NCI-H128 (cell line): ENCODE measurements at regions not wholly inside any gene's neighbourhood (a gene's known extent, or its start where the extent isn't known, plus 50 kb on each side); places are given as distances from the start of the nearest gene placed in this dataset.

Source experiments
- DNase-seq: peaks from one replicate; lab custom pipeline; 2025; ENCODE audit not compliant: unreplicated experiment; lab: John Stamatoyannopoulos, UW

DNA sequence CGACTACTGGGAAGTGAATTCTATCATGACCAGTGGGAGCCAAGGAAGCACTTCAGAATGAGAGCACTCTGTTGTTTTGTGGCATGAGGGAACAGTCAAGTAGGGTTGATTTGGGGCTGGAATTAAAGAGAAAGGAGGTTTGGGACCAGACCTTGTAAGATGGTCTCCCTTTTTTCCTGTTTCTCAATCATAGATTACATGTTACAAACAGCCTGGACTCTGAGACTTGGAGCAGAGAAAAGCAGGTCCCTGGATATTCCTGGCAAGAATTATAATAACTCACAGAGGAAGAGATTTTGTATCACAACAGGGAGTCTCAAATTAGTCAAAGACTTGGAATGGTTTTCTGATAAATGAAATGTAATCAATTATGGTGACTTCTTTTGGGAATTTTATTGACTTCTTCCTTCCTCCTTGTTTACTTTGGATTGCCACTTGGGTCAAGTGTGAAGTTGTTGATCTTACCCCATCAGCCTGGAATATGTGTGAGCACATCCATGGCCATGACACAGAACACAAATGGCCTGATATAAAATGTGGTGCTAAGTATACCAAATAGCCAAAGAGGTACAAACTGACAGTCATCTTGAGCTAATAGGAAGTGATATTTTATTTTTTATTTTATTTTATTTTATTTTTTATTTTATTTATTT, 131.0 kb upstream of the OSMR start:
- DNase-seq = no peak

DNA sequence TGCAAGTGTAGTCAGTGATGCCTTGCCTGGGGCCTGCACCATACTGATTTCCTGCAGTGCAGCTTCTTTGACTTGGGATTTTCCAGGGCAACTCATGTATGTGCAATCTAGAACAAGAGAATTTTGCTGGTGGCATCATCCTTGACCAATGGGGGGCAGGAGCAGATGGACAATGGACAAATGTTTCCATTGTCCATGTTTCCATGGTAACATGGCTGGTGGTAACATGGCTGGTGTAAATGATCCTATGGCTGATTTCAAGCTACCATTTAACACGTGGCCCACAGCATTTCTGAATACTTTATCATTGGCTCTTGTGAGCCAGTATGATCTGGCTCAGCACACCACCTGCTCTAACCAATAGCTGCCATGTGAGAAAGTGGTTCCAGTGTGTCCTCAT, 130.1 kb upstream of the OSMR start:
- no peak for DNase-seq

DNA sequence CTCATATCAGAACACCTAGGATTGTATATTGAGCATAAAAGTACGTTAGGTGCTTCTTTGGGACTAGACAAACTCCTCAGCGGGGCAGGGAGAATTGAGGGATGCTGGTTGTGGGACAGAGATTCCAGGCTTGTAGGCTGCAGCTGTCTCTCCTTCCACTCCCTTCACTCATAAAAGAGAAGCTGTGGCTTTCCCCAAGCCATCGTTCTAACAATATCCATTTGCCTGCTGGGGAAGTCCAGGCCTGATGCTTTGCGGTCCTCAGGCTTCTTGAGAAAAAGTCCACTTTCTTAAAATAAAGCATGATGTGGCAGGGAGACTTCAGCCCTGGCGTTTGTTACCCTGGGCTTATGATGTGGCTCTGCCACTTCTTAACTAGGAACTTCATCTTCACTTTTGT, 129.3 kb upstream of the OSMR start:
- no peak for DNase-seq

DNA sequence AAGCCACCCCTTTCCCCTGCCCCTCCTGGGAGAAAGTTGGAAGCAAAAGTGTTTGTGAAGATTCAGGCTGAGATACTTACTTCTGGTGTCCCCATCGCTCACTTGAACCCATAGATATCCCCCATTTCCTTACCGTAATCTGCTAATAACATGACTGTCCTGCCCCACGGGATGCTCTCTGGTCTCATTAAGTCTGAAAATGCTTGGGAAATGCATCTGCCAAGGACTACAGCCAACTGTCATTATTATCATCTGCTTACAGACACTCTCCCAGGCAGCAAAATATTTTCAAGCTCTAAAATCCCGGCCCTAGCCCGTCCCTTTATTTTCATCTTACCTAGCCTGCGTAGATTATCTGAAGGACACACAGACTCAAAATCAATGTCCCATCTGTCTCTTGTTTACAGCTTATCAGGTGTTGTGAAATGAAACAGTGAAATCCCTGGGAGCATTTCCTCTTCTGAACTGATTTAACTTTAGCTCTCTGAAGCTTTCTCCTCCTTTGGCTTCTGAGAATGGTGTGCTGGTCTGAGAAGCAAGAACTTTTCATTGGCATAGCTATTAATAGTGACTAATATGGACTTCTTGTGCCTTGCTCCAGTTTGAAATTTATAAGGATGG, 126.9 kb upstream of the OSMR start:
- DNase-seq = no peak

DNA sequence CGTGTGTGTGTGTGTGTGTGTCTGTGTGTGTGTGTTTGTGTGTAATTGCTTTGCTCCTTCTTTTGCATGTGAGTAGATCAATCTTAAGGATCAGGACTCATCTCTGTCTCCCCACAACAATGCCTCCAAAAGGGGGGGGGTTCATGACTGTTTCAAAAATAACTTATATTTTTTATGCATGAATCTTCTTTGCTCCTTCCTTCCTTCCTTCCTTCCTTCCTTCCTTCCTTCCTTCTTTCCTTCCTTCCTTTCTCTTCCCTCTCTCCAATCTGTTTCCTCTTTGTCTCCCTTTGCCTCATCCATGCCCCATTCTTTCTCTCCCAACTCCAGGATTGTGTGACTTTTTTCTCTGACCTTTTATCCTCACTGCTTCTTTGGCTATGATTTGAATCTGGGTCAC, 126.4 kb upstream of the OSMR start:
- no peak for DNase-seq

DNA sequence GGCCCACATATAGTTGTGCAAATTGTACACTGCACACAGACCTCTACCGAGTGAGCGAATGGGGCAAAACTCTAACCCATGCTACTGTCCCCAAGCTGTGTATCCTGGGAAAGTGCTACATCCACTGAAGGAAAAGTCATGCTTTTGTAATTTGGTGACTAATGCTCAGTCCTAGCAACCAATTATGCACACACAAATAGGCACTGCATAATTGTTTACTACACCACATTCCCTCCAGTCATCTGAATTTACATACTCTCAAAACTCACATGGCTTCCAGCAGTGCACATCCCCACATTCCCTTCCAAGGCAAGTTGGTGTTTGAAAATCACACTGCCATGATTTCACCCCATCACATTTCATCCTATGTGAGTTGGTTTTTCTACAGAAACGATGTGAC, 125.9 kb upstream of the OSMR start:
- no peak for DNase-seq

DNA sequence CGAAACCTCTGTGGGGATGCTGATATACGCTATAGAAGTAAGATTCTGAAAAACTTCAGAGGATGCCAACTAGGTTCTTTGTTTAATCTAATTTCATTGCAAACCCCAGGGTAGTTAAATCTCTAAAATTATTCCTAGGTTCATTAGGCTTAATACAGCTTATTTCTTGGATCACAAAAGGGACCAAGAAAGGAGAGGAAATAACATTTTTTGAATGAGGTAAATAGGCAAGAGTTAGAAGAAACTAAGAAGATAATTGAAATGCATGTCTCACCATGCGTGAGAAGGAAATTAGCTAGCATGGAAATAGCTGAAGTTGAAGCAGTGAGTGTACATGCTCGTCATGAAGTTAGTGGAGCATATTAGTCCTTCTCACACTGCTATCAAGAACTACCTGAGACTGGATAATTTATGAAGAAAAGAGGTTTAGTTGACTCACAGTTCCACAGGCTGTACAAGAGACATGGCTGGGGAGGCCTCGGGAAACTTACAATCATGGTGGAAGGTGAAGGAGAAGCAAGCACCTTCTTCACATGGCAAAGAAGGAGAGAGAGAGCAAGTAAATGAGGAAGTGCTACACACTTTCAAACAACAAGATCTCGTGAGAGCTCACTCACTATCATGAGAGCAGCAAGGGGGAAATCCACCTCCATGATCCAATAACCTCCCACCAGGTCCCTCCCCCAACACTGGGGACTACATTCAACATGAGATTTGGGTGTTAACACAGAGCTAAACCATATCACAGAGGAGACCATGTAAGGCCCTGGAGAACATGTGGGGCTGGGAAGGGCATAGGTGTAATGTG, 125.1 kb upstream of the OSMR start:
- DNase-seq = no peak

DNA sequence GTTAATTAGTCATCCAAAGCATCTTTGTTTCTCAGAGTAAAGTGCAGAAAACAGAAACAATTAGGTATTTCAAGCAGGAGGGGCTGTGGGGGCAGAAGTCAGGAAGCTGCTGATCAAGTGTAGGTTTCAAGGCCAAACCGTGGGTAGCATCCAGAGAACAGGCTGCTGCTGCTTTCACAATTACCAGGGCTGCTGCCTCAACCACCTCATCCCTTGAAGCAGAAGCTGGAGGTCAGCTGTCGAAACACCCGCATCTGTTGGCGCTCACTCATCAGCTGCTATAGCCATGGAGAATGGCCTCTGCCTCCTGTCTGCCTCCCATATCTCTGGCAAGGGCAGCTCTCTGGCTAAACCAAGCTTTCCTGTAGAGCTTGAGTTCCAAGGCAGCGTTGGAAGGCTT, 122.9 kb upstream of the OSMR start:
- no peak for DNase-seq

DNA sequence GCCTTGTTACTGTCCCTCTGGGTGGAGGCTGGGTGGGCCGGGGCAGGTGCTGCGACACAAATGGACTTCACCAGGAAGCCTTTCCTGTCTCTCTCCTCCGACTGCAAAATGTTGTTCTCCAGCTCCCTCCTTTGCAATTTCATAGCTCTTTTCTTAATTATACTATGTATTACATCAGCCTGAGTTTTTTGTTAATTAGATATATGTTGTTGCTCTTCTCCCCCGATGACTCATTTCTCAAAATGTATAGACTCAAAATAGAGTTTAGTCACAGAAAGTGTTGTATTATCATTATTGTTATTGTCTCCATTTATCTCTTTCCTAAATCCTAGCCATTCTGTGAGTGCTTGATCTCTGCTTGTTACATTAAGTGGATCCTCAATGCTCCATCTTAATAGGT, 122.4 kb upstream of the OSMR start:
- no peak for DNase-seq

DNA sequence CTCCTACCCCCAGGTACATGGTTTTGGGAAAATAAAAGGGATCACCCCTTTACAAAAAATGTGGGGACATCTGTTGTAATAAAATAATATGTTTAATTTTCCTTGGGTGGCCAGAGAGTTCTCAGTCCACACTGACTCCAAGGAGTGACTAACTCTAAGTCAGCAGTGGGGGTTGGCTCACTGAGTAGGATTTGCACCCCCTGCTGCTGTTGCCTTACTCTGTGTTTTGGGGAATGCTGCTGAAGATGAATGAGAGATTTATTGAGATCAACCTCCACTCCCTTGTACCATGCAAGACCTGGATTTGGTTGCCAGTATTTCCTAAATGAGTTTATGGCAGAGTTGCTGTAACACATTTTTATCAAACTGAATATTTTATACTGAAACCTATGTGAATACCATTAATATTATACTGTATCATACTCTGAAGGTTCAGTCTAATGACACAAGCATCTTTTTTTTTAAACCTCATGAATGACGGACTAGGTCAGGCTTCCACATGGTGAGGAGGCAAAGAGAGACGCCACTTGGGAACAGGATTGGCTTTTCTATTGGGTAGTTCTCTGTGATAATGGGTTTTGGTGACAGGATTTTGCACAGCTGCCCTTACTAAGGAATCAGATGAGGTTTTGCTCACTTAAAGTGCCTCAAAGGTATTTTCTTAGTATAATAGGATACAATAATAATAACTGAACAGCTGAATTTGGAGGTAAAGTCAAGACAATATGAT, 121.3 kb upstream of the OSMR start:
- DNase-seq = no peak

DNA sequence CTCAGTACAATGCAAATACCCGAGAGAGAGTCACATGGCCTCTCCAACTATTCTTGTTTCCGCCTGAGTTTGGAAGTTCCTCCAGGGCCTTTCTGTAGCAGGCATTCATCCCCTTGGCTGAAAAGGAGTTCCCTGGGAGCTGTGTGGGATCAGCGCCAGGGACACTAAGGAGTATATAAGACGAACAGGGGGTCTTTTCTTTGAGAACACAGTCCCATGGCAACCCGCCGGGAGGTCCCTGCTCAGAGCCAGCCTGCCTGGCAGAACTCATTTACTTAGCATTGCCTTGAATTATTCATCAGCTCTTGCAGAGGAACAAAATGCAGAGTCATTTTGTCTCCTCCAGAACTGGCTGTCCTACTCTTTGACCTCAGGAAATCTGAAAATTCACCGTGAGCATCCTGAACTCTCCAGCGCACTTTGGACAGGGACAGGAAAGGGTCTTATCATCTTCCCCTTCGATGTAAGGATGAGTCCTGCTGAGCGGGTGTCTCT, 120.4 kb upstream of the OSMR start:
- no peak for DNase-seq

DNA sequence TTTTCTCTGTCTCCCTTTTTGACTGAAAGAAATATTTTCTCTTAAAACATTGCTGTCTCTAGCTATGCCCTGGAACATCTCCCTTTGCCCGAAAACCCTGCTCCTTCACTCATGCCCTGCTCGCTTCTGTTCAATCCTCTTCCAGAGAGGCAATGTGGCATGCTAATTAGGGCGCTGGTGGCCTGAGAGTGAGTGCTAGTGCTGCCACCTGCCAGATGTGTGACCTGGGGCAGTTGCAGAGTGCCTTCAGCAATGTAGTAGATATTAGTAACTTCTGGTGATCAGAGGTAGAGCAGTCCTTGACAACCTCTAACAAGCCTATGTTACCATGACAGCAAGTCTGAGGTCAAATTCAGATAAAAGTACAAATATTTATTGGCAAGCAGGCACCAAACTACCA, 119.5 kb upstream of the OSMR start:
- no peak for DNase-seq

DNA sequence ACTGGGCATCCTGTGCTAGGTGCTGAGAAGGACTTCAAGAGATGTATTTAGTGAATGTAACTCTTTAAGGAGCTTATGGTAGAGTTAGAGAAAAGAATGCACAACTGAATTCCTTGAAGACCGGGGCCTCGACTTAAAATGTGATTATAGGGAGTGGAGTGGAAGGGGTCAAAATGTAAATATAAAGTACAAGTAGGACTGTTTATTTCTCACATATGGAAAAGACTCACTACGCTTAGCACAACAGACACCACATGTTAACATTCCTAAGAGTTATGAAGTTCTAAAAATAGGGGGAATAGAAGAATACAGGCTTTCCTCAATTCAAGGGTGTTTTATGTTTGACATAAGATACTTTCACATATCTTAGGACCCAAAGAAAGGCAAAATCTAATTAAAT, 117.8 kb upstream of the OSMR start:
- DNase-seq = no peak

DNA sequence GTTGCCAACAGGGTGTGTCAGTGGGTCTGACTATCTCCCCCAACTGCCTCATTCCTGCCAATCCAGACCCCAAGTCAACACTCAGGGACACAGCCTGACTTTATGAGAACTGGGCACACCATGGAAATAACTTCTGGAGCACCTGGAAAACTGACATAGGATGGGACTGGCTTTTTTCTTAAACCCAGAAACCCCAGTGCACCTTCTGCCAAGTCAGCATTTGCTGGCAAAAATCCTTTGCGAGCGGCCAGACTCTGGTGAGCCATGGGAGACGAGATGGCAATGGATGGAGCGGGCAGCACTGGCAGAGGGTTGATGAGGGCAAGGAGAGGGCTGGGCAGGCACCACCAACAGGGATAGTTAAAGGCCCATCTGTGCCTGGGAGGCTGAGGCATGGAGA, 114.4 kb upstream of the OSMR start:
- no peak for DNase-seq

DNA sequence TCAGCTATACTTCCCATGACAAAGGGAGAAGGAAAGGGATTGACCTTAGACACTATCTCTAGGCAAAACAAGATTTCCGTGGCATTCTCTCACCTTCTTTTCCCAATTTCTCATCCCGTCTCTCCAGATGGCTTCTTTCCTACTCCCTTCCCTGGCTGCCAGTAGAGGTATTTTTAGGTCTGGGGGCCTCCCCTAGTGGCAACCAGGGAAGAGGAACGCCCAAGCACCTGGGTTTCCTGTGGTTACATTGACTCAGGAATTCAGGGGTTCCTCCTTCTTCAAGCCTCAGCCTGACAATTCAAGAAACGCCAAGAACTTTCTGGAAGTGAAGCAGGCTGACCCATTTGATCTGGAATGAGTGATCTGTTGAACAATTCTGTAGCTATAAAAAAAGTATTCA, 111.5 kb upstream of the OSMR start:
- no peak for DNase-seq

DNA sequence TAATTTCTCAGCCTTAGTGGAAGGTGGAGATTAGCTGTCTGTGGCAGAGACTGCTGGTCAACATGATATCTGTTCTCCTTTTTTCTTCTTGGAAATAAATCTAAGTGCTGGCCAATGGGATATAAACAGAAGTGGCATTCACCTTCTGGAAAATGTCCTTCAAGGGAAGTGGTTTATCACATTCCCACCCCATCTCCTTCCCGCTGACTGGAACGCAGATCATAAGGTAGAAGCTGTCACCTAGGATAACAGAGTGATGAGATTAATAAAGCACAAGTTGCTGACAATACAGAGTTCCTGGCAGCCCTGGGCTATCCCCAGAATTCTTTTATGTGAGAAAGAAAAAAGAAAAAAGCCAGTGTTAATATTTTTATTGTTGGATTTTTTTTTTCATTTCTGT, 109.7 kb upstream of the OSMR start:
- DNase-seq = no peak

DNA sequence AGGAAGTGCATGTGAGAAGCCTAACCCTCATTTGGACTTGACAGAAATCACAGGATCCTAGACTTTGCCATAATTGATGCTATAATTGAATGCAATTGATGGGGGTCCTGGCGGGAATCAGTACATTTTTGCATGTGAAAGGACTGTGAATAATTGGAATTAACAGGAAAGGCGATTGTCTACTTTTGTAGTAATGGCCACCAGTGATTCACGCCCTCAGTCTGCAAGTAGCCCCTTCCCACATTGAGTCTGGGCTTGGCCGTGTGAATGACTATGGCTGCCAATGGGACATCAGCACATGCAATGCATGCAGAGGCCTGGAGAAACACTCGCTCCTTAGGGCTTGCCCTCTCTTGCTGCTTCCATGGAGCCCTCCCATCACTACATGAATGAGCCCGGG, 107.8 kb upstream of the OSMR start:
- DNase-seq = no peak

DNA sequence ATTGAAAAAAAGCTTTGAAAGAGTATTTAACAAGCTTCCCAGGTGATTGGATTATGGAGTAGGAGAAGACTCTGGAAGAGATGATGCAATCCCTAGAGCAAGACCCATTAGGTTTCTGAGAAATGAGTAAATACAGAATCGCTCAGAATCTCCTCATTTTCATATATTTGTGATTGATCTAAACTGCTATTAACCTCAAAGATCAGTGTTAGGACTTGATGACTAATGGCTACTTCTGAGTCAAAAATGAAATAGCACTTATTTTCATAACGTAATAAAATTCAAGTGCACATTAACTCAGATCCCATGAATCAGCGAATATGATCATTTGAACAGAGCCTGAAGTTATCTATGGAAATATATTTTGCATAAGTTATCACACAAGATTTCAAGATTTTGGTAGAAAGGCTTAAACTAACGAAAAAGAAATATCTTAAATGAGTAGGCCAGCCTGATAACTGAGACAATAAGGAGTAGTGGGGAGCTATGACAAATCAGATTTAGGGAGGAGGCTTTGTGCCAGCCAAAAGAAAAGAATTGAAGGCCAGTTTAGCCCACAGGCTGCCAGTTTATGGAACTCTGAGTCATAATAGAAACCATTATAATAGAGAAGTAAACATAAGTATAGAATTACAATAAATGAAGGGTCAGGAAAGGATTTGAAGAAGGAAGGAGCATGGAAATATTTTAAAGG, 106.7 kb upstream of the OSMR start:
- DNase-seq = no peak

DNA sequence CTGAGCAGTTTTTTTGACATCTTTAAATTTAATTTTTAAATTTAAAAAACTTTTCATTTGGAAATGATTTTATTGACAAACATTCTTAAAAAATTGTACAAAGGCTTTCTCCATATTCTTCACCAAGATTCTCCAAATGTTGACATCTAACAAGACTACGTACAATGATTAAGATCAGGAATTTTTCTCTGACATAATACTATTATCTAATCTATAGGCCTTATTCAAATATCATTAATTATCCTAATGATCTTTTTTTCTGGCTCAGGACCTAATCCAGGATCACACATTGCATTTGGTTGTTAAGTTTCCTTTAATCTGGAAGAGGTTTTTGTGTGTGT, 106.1 kb upstream of the OSMR start:
- DNase-seq = no peak

DNA sequence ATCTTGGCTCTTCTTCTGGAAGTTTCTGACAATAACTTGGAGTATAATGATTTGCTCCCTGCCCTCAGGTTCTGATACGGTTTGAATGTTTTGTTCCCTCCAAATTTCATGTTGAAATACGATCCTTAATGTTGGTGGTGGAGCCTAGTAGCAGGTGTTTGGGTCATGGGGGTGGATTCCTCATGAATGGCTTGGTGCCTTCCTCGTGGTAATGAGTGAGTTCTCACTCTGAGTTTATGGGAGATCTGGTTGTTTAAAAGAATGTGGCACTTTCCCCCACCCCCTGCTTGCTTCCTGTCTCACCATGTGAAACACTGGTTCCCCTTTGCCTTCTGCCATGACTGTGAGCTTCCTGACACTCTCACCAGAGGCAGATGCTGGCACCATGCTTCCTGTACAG, 103.0 kb upstream of the OSMR start:
- no peak for DNase-seq

DNA sequence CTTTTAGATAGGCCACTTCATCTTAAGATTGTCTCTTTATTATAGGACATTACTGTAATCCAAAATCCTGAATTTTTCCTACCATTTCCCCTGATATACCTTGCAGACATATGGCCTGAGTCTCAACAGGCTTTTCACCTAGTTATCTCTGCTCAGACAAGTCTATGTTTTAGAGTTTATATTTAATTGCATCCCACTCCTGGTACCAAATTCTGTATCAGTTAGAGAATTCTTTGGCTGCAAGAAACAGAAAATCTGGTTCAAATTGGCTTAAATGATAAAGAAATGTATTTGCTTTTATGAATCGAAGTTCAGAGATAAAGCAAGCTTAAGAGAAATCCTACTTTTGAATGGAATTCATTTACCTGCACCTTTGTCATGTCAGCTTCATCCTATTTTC, 102.2 kb upstream of the OSMR start:
- DNase-seq = no peak
